HG03558 (cell line): ENCODE measurements at regions not wholly inside any gene's neighbourhood (a gene's known extent, or its start where the extent isn't known, plus 50 kb on each side); places are given as distances from the start of the nearest gene placed in this dataset.

Experiments used
- ATAC-seq: cut with Tn5 transposase; IDR thresholded peaks from one replicate; pipeline ENCODE4 v1.9.1; 2021; ENCODE audit warnings: moderate number of reproducible peaks; ENCODE audit not compliant: unreplicated experiment; ENCODE audit errors: extremely low read depth

DNA sequence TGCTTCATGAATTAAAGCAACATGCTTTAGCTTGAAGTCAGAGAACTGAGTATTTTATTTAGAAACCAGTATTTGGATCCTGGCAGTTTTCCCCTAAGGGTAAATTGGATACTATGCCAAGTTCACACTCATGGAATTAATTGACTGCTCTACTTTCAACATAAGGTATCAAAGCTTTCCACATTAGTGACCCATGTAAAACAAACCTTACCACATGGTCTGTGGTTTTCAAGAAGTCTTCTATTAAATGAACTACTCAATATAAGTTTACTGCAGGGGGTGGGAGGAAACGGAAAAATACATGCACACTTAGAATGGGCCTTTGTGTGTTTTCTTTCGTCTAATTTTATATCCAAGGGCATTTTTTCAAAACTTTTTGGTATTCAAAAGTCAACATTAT, 232.0 kb upstream of the FBXL7 start:
- ATAC-seq, result no peak

DNA sequence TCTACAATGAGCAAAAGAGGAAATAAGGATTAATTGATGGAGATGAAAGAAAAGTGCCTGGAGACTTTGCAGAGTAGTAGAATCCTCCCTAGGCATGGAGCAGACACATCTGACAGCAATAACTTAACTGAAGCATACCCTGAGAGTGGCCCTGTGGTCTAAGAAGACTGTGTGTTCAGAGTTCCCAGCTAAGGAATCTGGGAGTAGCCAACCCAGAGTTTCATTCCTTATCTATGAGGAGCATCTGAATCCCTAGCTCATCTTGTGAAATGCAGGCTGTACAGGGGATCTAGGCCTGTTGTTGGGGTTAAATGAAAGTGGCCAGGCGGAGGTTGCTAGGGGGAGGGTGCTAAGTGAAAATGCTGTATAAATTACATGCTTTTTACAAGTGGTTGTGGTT, 233.1 kb upstream of the FBXL7 start:
- no peak for ATAC-seq

GRCh38 chr5:15266229-15266628, 233.8 kb upstream of the FBXL7 start:
- no peak for ATAC-seq

GRCh38 chr5:15263942-15264341, 236.0 kb upstream of the FBXL7 start:
- no peak for ATAC-seq

GRCh38 chr5:15263406-15263805, 236.6 kb upstream of the FBXL7 start:
- no peak for ATAC-seq

DNA sequence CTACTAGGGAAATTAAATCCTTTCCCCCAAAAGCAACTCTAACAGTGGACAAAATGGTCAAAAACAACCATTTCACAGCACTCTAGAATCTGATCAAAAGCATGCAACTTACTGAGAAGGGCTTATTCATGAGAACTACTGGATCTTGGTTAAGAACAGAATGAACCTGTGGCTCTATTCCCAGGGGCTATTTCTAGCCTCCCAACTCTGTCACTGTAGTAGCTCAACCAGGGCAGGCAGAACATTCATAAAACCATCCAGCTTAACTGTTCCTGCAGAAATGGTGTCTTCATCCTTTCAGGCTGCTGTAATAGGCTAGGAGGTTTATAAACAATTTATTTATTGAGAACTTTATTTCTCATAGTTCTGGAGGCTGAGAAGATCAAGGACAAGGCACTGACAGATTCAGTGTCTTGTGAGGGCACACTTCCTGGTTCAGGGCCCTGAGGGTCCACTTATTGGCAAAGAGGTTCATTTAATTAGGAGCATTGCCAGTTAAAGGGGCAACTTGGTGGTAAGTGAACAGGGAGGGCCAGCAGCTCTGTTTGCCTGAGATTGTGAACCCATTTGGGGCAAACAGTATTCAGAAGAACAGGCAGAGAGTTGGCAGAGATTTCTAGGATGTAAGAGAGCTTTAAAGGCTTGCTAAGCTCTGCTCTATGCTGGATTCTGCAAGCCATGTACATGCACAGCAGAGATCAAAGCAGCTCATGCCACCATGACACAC, 238.5 kb upstream of the FBXL7 start:
- ATAC-seq, result no peak

GRCh38 chr5:15260356-15261268, 239.4 kb upstream of the FBXL7 start:
- ATAC-seq, result no peak

GRCh38 chr5:15256485-15256884, 243.5 kb upstream of the FBXL7 start:
- ATAC-seq, result no peak

GRCh38 chr5:15255576-15255975, 244.4 kb upstream of the FBXL7 start:
- no peak for ATAC-seq

DNA sequence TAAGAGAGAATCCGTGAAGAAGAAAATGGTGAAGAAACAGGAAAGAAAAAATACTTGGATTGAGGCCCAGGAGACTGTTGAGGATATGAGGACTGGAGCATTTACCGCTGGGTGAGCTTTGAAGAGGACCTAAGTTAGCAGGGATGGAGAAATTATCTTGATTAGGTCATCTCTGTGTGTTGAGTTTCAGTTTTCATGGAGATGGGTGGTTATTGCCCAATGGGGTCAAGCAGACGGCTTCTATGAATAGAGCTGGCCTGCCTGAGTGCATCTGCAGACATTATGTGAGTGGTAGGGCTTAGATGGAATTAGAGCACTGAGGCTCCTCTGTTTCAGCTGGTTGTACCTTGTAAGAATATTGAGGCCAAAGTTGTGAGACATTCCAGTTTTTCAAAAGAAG, 245.4 kb upstream of the FBXL7 start:
- no peak for ATAC-seq

GRCh38 chr5:15252331-15252730, 247.6 kb upstream of the FBXL7 start:
- no peak for ATAC-seq

- no peak for ATAC-seq
These were observed 250.8 kb upstream of the FBXL7 start for GRCh38 chr5:15249152-15249551.

DNA sequence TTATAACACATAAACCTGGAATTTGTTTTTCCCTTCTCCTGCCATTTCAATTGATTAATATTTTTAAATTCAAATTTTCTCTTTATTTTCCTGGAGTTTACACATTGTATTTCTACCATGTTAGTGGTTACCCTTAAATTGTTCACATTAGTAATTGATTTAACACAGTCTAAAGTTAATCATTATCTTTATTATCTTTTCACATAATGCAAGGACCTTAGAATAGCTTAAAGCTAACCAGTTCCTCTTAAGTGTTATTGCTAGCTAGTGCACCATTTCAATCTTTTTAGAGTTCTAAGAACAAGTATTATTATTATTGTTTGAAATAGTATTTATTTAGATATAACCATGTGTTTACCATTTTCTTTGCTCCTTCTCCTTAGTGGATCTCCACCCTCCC, 251.2 kb upstream of the FBXL7 start:
- no peak for ATAC-seq

- ATAC-seq, result no peak
These were observed 254.1 kb upstream of the FBXL7 start for GRCh38 chr5:15245913-15246312.

- no peak for ATAC-seq
These were observed 256.5 kb upstream of the FBXL7 start for GRCh38 chr5:15243301-15244020.

DNA sequence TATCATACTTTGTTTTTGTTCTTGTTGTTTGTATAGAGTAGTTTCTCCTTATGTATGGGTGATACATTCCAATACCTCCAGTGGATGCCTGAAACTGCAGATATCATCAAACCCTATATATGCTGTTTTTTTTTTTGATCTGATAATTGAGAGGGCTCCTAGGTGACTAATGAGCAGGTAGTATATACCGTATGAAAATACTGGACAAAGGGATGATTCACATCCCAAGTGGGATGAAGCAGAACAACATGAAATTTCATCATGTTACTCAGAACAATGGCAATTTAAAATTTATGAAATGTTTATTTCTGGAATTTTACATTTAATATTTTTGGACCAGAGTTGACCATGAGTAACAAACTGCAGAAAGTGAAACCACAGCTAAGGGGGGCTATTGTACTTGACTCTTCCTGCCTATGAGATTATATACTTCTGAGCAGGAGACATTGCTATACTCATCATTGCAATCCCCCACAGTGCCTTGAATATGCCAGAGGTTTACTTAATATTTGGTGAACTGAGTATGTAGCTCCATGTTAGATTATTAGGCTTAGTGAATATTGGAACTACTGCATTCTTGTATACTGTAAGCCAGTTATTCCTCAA, 258.7 kb upstream of the FBXL7 start:
- no peak for ATAC-seq

- ATAC-seq, result no peak
These were observed 262.0 kb upstream of the FBXL7 start for GRCh38 chr5:15238006-15238405.

DNA sequence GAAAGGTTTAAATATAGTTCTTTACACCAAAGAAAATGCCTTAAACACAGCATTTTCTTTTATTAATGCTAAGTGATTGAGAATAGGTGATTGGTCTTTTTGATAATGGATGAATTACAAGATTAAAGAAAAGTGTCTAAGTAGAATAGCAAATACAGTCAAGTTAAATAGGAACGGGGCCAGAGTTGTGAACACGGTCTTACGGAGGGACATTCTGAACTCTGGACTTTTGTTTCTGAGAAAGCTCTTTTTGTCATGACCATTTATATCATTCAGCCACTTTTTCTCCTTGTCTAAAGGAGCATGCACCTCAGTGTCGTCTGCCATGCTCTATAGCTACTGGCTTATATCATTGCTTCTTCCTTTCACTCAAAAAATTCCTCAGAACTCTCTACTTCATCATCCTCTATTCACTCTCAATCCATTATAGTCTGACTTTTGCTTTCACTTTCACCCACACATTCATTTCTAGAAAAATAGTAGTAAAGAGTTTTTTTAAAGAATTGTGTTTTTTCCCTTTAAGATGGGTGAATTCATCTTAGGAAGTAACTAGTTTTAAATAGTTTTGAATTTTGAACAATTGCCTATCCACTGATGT, 263.0 kb upstream of the FBXL7 start:
- ATAC-seq, result no peak

- ATAC-seq, result no peak
These were observed 265.1 kb upstream of the FBXL7 start for GRCh38 chr5:15234911-15235310.

GRCh38 chr5:15234366-15234765, 265.6 kb upstream of the FBXL7 start:
- ATAC-seq, result no peak
